ENCODE measurements at regions not wholly inside any gene's neighbourhood (a gene's known extent, or its start where the extent isn't known, plus 50 kb on each side); places are given as distances from the start of the nearest gene placed in this dataset.

DNA sequence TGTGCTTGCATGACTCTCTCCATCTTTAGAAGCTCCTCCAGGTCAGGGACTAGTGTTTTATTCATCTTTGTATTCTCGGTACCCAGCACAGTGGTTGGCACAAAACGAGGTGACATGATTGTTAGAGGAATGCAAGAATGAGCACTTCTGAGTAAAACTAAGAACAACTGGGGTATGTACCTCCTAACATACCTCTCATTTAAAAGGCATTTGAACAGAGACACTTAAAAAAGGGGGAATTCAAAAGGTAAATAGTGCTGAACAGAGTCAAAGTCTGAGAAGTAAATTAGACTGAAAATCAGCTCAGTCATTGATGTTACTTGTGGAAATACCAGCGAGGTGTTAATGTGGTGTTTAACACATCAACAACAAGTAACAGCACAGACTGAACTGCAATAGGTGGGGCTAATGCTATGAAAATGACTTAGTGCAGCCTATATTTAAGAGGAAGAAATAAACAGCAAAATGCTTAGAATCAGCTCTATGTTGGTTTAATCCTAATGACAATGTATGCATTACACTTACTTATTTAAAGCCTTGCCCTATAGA is 102.4 kb downstream of the TMCO5A start:
- no peak for FAIRE-seq

More for the DNA sequence above, 102.4 kb downstream of the TMCO5A start:
- H3K9ac ChIP-seq (replicated peaks; ENCODE audit: extremely low read depth, insufficient read depth, low read length) = no peak overlapping the region
- intact Hi-C loops (cut with micrococcal nuclease) (no loop called here), dilution Hi-C loops (cut with MboI; ENCODE audit: extremely low pct_ligation_motif_present, low sequenced_read_pairs) (no loop called here)
- no peaks in the 10 kb centered on the region for H3K36me3 ChIP-seq (ENCODE audit: control insufficient read depth in 2 of 2, extremely low read depth in 1 of 2, insufficient read depth in 2 of 2, low read length in 2 of 2)
- no peaks in the 10 kb centered on the region for H3K27me3 ChIP-seq (ENCODE audit: control insufficient read depth in 2 of 2, insufficient read depth in 2 of 2, low read length in 2 of 2)
- H3K9me3 ChIP-seq (replicated peaks; ENCODE audit: control insufficient read depth, insufficient read depth, low read length) = no peaks in the 10 kb centered on the region
- no peak overlapping the region for H3K27ac ChIP-seq (ENCODE audit: insufficient read depth, low read depth, low read length)
- H3K4me1 ChIP-seq (ENCODE audit: control insufficient read depth, extremely low read depth, insufficient read depth, low read length) = peaks cover 17% of the 10 kb centered on the region
- H3K4me2 ChIP-seq (ENCODE audit: insufficient read depth, low read length) = no peak overlapping the region
- CTCF ChIA-PET = interaction anchor here (1.3 to 2.3 kb wide), 4 partner anchors 14 to 345 kb away, joined by 3 to 8 read pairs (median 4); no protein-coding TSS in a partner anchor
- no TSS peak for BruUV-seq (replicated peaks)
- no peaks in the 10 kb centered on the region for H4K20me1 ChIP-seq (replicated peaks; ENCODE audit: control insufficient read depth, extremely low read depth, insufficient read depth, low read length)
- DNase-seq (ENCODE audit: low read depth, low spot score) = no peak
- POLR2A ChIA-PET = no interaction called here
- no peak overlapping the region for H3K4me3 ChIP-seq (replicated peaks in 1 of 3; ENCODE audit: insufficient read depth in 1 of 3, low read depth in 1 of 3, low read length in 3 of 3)
- H3K9me1 ChIP-seq (replicated peaks; ENCODE audit: control insufficient read depth, extremely low read depth, insufficient read depth, low read length) = no peaks in the 10 kb centered on the region
- TF ChIP-seq FOS (IDR thresholded peaks at IDR 0.05; ENCODE audit: borderline replicate concordance, insufficient read depth, low read length) (no peak), EZH2 (IDR thresholded peaks at IDR 0.05; ENCODE audit: borderline replicate concordance, low read depth, low read length, severe bottlenecking) (no peak), MYC (IDR thresholded peaks at IDR 0.05; ENCODE audit: low read depth, low read length) (no peak), JUN (IDR thresholded peaks at IDR 0.05; ENCODE audit: borderline replicate concordance, insufficient read depth, insufficient read length, low read depth) (no peak)
- TF ChIP-seq, protein P1, sequence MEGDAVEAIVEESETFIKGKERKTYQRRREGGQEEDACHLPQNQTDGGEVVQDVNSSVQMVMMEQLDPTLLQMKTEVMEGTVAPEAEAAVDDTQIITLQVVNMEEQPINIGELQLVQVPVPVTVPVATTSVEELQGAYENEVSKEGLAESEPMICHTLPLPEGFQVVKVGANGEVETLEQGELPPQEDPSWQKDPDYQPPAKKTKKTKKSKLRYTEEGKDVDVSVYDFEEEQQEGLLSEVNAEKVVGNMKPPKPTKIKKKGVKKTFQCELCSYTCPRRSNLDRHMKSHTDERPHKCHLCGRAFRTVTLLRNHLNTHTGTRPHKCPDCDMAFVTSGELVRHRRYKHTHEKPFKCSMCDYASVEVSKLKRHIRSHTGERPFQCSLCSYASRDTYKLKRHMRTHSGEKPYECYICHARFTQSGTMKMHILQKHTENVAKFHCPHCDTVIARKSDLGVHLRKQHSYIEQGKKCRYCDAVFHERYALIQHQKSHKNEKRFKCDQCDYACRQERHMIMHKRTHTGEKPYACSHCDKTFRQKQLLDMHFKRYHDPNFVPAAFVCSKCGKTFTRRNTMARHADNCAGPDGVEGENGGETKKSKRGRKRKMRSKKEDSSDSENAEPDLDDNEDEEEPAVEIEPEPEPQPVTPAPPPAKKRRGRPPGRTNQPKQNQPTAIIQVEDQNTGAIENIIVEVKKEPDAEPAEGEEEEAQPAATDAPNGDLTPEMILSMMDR (IDR thresholded peaks at IDR 0.05; ENCODE audit: extremely low read depth in 1 of 2, insufficient read depth in 1 of 2, low read depth in 1 of 2, low read length in 2 of 2) = no peak
- no peaks in the 10 kb centered on the region for H3K79me2 ChIP-seq (ENCODE audit: control insufficient read depth, insufficient read depth, low read length)
- H2AFZ ChIP-seq (ENCODE audit: low read depth, low read length) = no peak overlapping the region

Data from endothelial cell of umbilical vein (primary cell).